ENCODE measurements at regions not wholly inside any gene's neighbourhood (a gene's known extent, or its start where the extent isn't known, plus 50 kb on each side); places are given as distances from the start of the nearest gene placed in this dataset.

DNA sequence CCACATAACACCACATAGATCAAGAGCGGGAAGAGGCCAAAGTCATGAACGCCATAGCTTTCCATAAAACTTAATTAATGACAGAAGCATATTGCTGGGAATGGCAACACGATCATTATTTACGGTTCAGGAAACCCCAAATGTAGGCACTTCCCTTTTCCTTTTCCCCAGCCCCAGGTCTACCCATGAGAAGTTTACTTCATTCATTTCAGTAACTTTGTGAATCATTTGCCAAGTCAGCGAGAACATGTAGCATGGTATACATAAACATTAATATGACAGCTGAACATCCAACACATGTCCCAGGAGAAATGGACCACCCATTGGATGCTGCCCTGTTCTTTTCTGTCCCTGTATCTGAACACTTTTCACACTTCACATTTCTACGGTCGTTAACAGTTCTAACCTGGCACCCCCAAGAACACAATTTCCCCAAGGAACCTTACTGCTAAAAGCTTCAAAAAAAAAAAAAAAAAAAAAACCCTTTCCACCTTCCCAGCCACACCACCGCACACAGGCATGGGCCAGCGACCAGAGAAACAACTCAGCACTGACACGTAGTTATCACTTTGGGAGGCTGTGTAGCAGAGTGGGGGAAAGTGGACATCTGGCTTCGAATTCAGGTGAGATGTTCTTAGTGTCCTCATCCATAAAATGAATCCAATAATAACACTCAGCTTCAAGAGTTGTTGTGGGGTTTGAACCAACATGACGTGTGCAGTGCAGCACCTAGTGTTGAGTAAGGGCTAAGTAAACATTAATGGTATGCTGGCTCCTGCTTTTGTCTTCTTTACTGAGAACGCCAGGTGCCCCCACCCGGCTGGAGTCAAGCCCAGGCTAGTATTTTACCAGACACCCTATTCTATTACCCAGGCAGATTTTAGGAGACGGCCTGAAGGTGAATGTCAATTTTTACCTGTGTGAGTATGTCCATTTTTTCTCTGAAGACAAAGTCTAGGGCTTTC lies 371.5 kb downstream of the LNPK start:
- no peak overlapping the region for H3K27ac ChIP-seq
- no peak for TF ChIP-seq ZFX (IDR thresholded peaks at IDR 0.05)
- TF ChIP-seq, protein P1, sequence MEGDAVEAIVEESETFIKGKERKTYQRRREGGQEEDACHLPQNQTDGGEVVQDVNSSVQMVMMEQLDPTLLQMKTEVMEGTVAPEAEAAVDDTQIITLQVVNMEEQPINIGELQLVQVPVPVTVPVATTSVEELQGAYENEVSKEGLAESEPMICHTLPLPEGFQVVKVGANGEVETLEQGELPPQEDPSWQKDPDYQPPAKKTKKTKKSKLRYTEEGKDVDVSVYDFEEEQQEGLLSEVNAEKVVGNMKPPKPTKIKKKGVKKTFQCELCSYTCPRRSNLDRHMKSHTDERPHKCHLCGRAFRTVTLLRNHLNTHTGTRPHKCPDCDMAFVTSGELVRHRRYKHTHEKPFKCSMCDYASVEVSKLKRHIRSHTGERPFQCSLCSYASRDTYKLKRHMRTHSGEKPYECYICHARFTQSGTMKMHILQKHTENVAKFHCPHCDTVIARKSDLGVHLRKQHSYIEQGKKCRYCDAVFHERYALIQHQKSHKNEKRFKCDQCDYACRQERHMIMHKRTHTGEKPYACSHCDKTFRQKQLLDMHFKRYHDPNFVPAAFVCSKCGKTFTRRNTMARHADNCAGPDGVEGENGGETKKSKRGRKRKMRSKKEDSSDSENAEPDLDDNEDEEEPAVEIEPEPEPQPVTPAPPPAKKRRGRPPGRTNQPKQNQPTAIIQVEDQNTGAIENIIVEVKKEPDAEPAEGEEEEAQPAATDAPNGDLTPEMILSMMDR (conservative IDR thresholded peaks at IDR 0.05) = no peak

DNA sequence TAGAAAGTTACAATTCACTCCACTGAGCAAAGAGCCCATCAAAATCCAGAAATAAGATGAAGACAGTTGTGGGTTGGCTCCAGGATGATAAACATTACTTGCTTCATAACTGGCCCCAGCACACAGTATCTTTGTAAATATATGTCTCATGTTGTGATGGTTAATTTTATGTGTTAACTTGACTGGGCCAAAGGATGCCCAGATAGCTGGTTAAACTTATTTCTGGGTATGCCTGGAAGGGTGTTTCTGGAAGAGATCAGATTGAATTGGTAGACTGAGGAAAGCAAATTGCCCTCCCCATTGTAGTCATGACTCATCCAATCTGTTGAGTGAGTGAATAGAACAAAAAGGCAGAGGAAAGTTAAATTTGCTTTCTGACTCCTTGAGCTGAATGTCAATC lies 373.8 kb downstream of the LNPK start:
- no peak overlapping the region for H3K27ac ChIP-seq
- TF ChIP-seq, protein P1 (conservative IDR thresholded peaks at IDR 0.05) = no peak

DNA sequence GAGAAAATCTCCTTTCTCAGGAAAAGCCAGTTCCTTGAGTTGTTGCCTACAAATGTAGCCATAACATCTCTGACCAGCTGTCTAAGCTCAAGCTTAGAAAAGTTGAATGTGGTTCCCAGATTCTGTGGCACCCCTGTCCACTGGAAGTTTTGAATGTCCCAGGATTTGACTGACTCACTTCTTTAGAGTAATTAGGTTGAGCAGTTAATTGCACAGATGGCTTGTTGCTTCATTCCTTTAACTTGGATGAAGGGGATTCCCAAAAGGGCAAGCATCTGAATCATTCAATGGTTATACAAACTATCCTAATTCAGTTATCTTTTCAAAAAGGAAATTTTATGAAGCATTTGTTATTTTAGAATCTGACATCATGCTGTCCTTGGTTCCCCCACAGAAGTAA lies 374.7 kb downstream of the LNPK start:
- no peak overlapping the region for H3K27ac ChIP-seq
- TF ChIP-seq ZFX (IDR thresholded peaks at IDR 0.05) = no peak
- TF ChIP-seq, protein P1 (conservative IDR thresholded peaks at IDR 0.05) = no peak

DNA sequence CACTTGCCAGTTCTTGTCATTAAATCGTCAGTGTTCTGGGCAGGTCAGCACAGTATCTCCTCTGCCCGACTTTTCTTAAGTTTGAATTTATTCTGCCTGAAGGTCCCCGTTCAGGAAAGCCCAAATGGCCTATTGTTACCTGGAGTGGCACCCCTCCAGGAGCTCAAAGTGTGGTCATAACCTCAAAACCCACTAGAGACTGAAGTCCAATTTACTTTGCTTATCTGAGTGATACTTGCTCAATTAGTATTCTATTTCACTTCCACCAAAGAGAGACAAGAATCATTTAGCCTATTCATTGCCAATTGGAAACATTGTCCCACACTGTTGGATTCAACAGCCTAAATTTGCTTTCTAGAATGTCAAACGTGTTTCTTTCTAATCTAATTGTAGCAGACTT lies 375.3 kb downstream of the LNPK start:
- TF ChIP-seq, protein P1 (conservative IDR thresholded peaks at IDR 0.05) = no peak
- no peak for TF ChIP-seq ZFX (IDR thresholded peaks at IDR 0.05)
- H3K27ac ChIP-seq = no peak overlapping the region

DNA sequence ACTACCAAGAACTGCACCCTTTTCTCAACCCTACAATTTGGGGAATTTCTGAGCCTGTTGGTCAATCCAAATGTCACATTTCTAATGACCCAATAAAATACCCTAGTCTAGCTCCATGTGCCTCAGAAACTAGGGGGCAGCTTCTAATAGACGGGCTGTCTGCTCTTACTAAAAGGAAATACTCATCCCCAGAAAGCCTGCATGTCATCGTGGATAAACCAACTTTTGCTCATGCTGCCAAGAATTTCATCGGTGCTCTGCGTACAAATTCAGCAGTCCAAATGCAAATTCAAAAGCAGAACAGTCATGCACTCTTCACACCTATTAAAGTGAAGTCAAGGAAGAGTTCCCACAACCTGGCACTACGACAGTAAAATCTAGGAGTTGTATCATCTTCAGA lies 377.3 kb downstream of the LNPK start:
- H3K27ac ChIP-seq = no peak overlapping the region
- no peak for TF ChIP-seq ZFX (IDR thresholded peaks at IDR 0.05)
- TF ChIP-seq, protein P1 (conservative IDR thresholded peaks at IDR 0.05) = no peak

DNA sequence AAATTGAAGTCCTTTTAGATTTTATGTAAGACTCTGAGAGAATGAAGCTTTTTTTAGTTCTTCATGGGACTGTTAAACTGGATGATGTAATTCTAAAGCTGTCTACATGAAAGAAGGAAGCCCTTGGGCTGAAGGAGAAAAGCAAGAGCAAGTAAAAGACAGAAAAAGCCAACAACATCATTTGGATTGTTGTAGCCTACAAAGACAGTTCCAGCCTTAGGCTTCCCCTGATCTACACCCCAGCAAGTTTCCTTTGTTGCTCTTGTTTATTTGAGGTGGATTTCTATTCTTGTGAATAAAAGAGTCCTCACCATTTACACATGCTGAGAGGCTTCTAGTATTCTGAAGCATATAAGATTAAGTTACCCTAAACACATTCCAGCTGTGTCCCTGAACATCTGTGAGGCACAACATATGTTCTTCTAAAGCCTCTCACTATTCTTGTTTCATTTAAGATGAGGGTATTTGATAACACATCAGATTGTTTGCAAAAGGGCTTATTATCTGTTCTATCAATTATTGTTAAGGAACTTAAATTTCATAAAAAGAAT lies 377.8 kb downstream of the LNPK start:
- H3K27ac ChIP-seq = no peak overlapping the region

DNA sequence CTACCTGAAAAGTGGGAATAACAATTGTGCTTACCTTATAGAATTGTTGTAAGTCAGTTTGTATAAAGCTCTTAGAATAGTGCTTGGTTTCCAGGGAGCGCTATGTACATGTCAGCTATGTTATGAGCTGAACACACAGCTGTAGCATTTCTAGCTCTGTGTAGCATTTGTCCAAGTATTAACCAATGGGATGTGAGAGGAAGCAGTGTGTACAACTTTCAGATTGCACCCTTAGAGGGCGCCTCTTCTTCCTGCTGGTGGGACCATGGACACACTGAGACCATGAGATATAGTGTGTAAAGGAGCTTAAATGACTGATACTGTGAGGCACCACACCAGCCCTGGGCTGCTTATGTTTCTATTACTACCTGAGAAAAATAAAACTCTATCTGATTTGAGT lies 380.2 kb downstream of the LNPK start:
- TF ChIP-seq, protein P1 (conservative IDR thresholded peaks at IDR 0.05) = peak; percentile 12
- TF ChIP-seq ZFX (IDR thresholded peaks at IDR 0.05) = no peak
- no peak overlapping the region for H3K27ac ChIP-seq

More for the DNA sequence above, 377.8 kb downstream of the LNPK start:
- no peak for TF ChIP-seq ZFX (IDR thresholded peaks at IDR 0.05)
- TF ChIP-seq, protein P1 (conservative IDR thresholded peaks at IDR 0.05) = no peak

Data from C4-2B (cell line).